Nephron progenitor cell (in vitro differentiated cells): ENCODE measurements at regions not wholly inside any gene's neighbourhood (a gene's known extent, or its start where the extent isn't known, plus 50 kb on each side); places are given as distances from the start of the nearest gene placed in this dataset.

Experiments
- DNase-seq: peaks from one replicate; pipeline ENCODE4 v3.0.0; 2021
- H3K27ac Mint-ChIP-seq: 2 replicates; pipeline ENCODE4 v1.8.0; 2021; ENCODE audit warnings: mild to moderate bottlenecking, moderate library complexity, mixed read lengths
- H3K27me3 Mint-ChIP-seq: 2 replicates; pipeline ENCODE4 v1.8.0; 2021; ENCODE audit warnings: mild to moderate bottlenecking, low read depth, mixed read lengths; ENCODE audit not compliant: poor library complexity
- H3K36me3 Mint-ChIP-seq: 2 replicates; pipeline ENCODE4 v1.8.0; 2021; ENCODE audit warnings: low read depth, mixed read lengths
- H3K4me1 Mint-ChIP-seq: 2 replicates; pipeline ENCODE4 v1.8.0; 2021; ENCODE audit warnings: mixed read lengths
- H3K4me3 Mint-ChIP-seq: 2 replicates; pipeline ENCODE4 v1.8.0; 2021; ENCODE audit warnings: mild to moderate bottlenecking, moderate library complexity, mixed read lengths
- H3K9me3 Mint-ChIP-seq: 2 replicates; pipeline ENCODE4 v1.8.0; 2021; ENCODE audit warnings: mild to moderate bottlenecking, moderate library complexity, mixed read lengths
- TF ChIP-seq, protein P1 (sequence below): fragments of 200-600 bp; sonication (generic); IDR thresholded peaks from 2 replicates; pipeline ENCODE4 v1.5.0; 2021; ENCODE audit warnings: antibody characterized with exemption

DNA sequence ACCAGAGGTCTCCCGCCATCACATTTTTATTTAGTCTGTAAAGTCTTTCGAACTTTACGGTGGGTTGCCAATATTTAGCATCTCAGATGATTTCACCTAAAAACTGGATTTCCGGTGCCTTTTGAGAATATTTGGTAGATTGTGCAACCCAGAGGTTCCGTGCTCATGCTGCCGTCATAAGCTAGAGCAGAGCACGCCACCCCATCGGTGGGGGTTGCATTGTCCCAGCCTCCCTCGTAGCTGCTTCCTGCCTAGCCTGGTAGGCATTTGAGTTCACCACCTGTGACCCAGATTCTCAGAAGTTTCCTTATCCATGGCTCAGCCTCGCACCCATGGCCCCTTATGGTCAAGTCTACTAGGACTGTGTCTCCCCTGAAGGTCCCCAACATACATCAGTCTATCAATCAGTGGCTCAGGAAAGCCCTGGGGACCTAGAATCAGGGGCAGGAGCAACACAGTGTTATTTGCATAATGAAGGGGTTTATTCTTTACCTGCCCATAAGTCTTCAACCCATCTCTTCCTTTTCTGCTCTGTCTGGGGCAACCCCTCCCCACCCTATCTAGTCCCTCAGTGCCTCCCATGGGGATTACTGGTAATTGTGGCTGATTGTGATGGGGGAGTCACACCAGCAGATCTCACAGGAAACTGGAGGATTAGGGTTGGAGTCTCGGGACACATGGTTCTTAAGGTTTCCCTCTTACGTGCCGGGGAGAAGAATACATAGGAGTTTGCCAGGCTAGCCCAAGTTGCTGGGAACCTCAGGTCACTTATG is 152.3 kb downstream of the PHETA1 start:
- TF ChIP-seq, protein P1, sequence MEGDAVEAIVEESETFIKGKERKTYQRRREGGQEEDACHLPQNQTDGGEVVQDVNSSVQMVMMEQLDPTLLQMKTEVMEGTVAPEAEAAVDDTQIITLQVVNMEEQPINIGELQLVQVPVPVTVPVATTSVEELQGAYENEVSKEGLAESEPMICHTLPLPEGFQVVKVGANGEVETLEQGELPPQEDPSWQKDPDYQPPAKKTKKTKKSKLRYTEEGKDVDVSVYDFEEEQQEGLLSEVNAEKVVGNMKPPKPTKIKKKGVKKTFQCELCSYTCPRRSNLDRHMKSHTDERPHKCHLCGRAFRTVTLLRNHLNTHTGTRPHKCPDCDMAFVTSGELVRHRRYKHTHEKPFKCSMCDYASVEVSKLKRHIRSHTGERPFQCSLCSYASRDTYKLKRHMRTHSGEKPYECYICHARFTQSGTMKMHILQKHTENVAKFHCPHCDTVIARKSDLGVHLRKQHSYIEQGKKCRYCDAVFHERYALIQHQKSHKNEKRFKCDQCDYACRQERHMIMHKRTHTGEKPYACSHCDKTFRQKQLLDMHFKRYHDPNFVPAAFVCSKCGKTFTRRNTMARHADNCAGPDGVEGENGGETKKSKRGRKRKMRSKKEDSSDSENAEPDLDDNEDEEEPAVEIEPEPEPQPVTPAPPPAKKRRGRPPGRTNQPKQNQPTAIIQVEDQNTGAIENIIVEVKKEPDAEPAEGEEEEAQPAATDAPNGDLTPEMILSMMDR: no peak
- H3K4me3 Mint-ChIP-seq: no peak overlapping the region
- no peaks in the 10 kb centered on the region for H3K36me3 Mint-ChIP-seq
- H3K27ac Mint-ChIP-seq: no peak overlapping the region
- H3K9me3 Mint-ChIP-seq: no peaks in the 10 kb centered on the region
- H3K4me1 Mint-ChIP-seq: peaks cover 3% of the 10 kb centered on the region
- H3K27me3 Mint-ChIP-seq: peaks cover 32% of the 10 kb centered on the region
- DNase-seq: no peak

DNA sequence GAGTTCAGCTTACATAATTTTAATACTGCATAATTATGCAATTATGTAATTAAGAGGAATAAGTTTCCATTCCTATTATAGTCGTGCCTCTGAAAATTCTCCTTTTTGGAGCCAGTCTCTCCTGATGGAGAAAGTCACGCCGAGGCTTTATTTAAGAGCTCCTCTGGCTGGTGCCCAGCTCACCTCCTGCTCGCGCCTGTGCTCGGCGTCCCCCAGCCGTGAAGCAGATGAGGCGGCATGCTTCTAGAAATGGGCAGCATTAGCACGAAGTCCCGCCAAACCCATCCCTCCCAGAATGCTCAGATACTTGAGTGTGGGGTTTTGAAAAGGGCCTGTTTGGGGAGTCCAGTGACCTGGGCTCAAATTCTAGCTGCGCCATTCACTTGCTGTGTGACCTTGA is 153.0 kb downstream of the PHETA1 start:
- no peaks in the 10 kb centered on the region for H3K4me1 Mint-ChIP-seq
- peaks cover 35% of the 10 kb centered on the region for H3K27me3 Mint-ChIP-seq
- TF ChIP-seq, protein P1: no peak
- H3K27ac Mint-ChIP-seq: no peak overlapping the region
- H3K36me3 Mint-ChIP-seq: no peaks in the 10 kb centered on the region
- no peaks in the 10 kb centered on the region for H3K9me3 Mint-ChIP-seq
- H3K4me3 Mint-ChIP-seq: no peak overlapping the region
- DNase-seq: no peak

DNA sequence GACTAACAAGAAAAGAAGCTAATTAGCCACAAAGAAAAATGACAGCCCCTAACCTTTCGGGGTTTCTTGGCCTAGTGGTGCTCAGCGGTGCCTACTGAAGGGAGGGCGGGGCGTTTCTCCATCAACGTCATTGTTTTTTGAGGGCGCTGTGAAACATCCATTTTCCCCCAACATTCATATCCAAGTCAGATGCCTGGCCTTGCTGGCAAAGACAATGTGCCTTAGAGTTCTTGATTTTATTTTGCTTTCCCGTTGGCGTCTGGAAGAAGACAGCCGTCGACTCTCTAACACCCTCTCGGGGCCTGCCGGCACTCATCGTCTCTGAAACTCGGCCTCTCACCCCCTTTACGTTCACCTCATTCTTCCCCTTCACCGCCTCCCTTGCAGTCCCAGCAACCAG is 154.5 kb downstream of the PHETA1 start:
- Mint-ChIP-seq H3K9me3 (no peaks in the 10 kb centered on the region), H3K4me3 (no peak overlapping the region), H3K4me1 (no peaks in the 10 kb centered on the region), H3K27me3 (peaks cover 39% of the 10 kb centered on the region), H3K27ac (no peak overlapping the region), H3K36me3 (no peaks in the 10 kb centered on the region)
- no peak for DNase-seq
- TF ChIP-seq, protein P1: no peak

DNA sequence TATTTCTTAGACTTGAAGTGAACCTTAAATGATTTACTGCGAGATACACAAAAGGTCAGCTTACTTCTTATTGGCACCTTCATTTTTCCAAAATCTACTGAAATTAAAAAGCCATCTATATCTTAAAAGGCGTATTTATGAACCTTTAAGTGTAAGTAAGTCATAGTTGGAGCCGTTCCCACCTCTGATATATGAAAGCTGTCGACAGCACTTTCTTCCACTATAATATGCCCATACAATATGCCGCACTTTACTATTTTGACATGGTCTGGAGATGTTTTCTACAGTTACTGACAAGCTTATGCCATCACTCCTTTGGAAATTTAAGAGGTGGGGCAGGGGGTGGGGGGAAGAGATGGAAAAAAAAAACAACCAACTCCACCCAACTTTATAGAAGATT is 155.3 kb downstream of the PHETA1 start:
- H3K27me3 Mint-ChIP-seq: peaks cover 33% of the 10 kb centered on the region
- TF ChIP-seq, protein P1: no peak
- H3K4me1 Mint-ChIP-seq: no peaks in the 10 kb centered on the region

DNA sequence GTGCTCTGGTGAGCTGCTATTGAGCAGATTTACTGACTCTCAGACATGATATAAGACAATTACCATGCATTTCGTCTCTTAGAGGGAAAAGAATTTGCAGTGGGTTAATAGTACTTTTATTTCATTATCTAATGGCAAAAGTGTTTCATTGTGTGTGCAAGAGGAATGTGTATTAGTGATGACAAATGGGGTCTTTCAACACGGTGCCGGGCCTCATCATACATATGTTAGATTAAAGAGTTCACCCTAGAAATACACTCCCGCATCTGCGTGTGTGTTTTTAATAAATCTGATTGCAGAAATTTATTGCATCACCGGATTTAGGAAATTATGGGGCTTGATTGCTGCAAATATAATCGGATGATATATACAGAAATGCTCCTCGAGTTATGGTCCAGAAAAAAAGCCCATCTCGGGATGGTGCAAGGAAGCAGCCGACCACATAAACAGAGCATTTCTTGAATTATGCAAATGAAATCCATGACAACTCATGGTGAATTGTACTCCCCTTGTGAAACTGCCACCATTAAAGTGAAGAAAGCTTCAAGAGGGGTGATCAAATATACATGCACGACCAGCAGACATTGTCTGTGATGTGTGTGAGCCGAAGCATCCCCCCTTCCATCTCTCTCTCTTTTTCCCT is 156.0 kb downstream of the PHETA1 start:
- no peaks in the 10 kb centered on the region for H3K9me3 Mint-ChIP-seq
- TF ChIP-seq, protein P1: no peak
- H3K27me3 Mint-ChIP-seq: peaks cover 34% of the 10 kb centered on the region
- no peaks in the 10 kb centered on the region for H3K4me1 Mint-ChIP-seq
- H3K4me3 Mint-ChIP-seq: no peak overlapping the region
- no peaks in the 10 kb centered on the region for H3K36me3 Mint-ChIP-seq
- no peak overlapping the region for H3K27ac Mint-ChIP-seq
- DNase-seq: no peak

More for the DNA sequence above, 155.3 kb downstream of the PHETA1 start:
- no peak overlapping the region for H3K4me3 Mint-ChIP-seq
- no peaks in the 10 kb centered on the region for H3K9me3 Mint-ChIP-seq
- no peak for DNase-seq
- no peak overlapping the region for H3K27ac Mint-ChIP-seq
- no peaks in the 10 kb centered on the region for H3K36me3 Mint-ChIP-seq
